ENCODE measurements at regions not wholly inside any gene's neighbourhood (a gene's known extent, or its start where the extent isn't known, plus 50 kb on each side); places are given as distances from the start of the nearest gene placed in this dataset.
"Not testable (repeated sequence)": the region's sequence is repeated elsewhere in the genome, so short reads cannot be mapped to it uniquely, and the experiment has no call there.

DNA sequence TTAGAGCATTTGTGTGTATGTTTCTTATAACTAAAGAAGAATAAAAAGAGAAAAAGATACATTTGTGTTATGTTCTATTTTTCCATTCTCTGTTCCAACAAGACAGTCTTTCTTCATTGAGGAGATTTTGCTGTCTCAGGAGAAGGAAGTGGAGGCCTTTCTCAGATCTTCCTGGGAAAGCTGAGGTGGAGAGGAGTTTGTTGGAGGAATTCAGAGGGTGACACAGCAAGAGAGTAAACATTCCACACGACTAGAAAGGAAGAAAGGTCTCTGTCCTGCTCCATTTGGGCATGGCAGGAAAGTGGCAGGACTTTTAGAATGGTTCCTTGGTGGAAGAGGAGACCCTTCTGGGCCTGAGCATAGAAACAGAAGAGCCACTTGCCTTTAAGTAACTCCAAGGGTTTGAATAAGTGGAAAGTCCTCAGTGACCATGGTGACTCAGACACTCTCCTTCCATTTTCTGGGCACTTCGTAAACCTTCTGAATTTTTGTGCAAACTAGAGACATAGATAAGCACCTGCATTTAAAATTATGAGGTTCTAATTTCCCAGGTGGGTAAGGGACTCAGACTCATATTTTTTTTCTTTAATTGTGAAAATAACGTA is 52.3 kb upstream of the COL5A2 start:
- DNase-seq, result no peak

DNA sequence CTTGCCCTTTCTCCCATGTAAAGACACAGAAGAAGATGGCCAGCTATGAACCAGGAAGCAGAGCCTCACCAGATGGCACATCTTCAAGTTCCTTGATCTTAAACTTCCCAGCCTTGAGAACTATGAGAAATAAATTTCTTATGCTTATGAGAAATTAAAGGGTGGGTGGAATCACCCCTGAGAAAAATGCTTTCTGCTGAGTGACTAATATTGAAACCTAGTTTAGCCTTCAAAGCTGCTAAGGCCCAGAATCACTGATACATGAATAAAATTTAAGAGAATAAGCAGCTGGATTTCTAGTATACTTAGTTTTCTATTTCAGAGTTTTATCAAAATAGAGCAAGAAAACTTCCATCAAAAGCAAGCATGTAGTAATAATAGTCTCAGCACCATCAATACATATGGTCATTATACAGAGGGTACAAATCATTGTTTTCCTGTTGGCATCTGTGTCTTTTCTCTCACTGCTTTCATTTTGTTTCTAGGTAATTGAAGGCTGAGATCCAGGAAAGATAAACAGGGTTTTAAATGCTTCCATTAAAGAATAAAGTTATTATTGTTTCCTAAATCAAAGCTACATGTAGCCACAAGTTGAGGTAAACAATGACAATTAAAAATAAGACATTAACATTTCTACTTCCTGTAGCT is 53.3 kb upstream of the COL5A2 start:
- DNase-seq, result no peak

DNA sequence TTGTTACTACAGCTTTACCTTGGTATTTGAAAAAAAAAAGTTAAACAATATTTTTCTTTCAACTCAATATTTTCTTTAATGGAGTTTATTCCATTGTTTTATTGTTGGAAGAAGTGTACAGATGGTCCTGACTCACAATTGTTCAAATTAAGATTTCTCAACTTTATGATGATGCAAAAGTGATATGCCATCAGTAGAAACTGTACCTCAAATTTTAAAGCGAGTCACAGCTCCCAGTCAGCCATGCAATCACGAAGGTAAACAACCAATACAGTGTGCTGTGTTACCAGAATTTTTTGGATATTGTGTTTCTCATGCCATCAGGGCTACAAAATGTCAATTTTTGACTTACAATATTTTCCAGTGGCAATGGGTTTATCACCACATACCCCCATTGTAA is 54.0 kb upstream of the COL5A2 start:
- no peak for DNase-seq

DNA sequence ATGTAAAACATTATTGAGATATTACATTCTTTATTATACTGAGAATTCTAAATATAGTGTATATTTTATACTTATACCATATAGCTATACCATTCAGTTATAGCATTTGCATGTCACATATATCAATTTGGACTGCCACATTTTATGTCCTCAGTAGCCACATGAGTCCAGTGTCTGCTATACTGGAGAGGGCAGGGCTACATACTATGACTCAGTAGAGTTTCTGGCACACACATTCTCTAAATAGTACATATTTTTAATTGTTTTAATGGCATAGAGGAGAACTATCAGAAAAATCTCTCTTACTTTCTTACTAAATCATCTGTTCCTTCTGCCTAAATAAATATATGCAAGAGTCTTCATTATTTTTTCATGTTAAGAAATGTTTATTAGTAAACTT is 55.4 kb upstream of the COL5A2 start:
- no peak for DNase-seq

DNA sequence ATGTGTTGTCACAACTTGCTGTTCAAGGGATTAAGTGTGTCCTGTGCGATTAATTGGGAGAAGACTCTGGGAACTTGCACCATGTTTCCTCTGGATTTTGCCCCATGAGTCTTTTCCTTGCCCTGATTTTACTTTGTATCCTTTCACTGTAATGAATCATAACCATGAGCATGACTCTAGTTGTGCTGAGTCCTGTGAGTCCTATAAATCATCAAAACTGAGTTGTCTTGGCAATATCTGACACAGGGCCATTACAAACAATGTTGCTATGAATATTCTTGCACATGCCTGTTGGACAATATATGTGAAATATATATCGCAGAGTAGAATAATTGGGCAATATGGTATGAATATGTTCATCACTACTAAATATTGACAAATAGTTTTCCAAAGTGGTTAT is 56.5 kb upstream of the COL5A2 start:
- no peak for DNase-seq

DNA sequence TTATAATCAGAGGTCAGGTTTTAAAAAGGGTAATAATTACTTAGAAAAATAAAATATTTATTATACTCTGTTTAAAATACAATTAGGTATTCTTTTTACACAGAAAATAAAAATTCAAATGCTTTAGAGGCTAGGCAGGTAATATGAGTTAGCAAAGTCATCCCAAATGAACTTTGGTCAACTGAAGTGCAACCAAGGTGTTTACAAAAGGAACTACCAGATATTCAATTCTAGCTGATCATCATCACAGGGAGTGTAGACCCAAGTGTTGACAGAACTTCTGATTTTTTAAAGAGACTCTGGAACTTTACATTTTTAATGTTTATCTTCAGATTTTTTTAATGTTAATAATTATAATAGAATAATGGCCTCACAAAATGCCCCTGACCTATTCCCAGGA is 59.3 kb upstream of the COL5A2 start:
- no peak for DNase-seq

DNA sequence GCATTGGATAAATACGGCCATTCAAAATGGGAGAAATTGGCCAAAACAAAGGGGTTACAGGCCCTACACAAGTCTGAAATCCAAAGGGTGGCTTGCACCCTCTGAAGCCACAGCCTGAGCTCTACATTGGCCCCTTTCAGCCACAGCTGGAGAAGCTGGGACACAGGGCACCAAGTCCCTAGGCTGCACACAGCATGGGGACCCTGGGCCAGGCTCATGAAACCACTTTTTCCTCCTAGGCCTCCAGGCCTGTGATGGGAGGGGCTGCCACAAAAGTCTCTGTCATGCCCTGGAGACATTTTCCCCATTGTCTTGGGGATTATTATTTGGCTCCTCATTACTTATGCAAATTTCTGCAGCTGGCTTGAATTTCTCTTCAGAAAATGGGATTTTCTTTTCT is 64.3 kb upstream of the COL5A2 start:
- DNase-seq, result not testable (repeated sequence)

DNA sequence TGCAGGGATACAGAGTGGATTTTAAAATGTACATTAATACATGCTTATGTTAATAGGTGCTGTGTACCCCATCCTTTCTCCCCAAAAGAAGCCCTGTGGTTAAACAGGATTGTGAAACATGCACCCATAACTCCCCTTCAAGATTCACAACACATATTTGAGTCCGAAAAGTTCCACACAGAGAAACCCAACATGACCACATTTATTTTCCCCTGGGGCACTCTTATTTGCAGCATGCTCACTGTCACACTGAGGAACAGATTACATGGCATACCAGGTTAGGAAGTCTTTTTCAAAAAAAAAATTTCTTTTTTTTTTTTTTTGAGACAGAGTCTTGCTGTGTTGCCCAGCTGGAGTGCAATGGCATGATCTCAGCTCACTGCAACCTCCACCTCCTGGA is 67.7 kb upstream of the COL5A2 start:
- no peak for DNase-seq

DNA sequence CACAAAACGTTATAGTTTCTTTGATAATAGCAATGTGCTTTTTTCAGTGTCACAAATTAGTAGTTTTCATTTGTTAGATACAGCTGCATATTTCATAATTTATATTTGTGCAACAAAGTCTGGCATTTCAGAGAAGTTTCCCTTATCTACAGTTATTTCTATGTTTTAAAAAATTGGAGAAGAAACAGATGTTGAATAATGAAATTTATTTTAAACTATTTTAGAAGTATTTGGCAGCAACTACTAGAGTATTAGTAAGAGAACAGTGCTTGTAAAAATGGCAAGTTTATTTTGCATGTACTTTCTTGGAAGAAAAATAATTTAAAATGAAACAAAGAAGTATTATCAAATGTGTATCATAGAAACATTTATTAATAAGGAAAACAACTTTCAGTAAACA is 68.6 kb upstream of the COL5A2 start:
- DNase-seq, result no peak

DNA sequence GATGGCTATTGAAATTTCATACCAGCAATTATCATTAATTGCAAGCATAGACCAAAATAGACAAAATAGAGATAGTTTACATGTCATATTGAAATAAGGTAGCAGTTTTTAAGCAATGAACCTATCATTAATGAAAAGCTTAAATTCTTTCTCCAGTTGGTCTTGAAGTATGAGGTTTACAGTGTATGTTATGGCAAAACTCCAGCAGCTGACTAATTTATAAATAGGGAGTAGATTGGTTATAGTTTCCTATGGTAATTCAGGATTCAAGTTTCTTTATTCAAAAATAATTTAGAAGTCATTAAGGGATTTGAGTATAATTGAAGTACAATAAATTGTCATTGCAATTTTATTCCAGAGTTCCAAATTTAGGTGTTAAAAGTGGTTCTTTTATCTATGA is 69.6 kb upstream of the COL5A2 start:
- no peak for DNase-seq

DNA sequence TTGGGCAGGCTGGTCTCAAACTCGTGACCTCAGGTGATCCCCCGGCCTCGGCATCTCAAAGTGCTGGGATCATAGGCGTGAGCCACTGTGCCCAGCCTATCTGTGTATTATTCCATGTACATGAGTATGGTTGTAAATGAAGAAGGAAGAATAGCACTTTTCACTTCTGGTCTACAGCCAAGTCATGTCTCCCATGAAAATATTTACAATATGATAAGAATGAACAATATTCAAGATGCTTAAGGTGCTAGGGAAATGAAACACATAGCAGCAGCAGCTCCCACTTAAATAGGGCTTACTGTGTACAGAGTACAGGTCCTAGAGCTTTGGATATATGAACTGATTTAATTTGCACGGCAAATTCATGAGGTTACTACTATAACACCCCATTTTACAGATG is 70.3 kb upstream of the COL5A2 start:
- no peak for DNase-seq

DNA sequence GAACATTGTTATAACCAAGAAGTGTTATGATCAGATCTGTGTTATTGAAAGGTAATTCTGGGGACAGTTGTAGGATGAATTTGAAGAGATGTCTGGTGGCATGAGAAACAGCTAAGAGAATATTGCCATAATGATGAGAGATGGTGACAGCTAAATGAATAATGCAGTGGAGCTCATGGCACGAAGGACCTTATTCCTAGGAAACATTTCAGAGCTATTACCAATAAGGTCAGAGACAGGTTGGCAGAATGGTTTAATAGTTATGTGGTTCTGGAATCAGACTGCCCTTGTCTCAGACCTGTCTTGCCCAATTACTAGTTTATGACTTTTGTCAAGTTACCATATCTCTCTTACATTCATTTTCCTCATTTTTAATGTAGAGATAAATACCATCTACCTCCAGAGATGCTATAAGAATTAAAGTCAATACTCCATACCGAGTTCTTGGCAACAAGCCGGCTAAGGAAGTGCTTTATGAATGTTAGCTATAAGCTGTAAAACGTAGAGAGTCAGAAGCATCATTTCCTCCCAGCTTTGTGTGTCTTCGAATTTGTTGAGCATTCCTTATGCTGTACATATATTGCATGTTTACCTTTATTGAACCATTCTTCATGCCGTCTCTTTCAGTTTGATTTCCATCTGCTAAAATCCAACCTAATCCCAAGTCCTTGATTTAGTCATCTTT is 73.6 kb upstream of the COL5A2 start:
- no peak for DNase-seq

DNA sequence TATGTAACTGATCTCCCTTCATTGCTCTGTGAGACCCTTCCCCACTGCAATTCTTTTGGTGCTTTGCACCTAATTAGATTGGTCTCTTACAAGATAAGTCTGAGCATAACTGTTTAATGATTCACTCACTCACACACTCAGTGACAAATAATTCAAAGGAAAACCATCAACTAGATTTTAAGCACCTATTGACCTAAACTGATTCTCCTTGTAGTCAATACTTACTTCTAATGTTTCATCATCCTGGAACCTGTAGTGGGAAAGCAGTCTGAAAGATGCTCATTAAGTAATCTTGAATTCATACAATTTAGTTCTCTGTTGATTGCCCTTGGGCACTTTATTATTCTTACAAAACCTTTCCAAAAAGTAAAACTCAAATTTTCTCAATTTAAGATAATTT is 74.3 kb upstream of the COL5A2 start:
- DNase-seq, result no peak

DNA sequence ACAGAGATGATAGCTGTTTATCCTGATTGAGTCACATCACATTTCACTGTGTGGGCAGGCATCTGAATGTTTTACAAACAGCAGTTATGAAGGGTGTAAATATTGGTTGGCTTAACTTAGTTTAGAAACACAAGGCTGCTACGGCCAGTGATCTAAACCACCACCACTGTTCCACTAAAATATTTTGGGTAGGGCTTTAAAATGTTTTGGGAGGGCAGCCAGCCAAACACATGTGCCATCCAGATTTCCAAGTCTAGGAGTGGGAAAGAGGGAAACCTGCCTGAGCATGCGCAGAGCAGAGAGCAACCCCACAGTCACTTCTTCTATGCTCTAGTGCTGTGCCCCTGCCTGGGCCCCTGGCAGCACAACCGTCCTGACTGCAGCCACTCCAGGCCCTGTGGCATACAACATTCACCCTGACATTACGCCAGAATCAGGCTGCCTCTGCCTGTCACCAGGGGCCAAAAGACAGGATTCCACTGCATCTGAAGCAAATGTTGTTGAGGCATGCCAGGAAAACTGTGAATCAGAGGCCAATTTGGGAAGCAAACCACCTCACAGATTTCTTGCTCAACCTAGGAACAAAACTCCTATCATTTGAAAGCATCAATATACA is 74.8 kb upstream of the COL5A2 start:
- DNase-seq, result no peak

DNA sequence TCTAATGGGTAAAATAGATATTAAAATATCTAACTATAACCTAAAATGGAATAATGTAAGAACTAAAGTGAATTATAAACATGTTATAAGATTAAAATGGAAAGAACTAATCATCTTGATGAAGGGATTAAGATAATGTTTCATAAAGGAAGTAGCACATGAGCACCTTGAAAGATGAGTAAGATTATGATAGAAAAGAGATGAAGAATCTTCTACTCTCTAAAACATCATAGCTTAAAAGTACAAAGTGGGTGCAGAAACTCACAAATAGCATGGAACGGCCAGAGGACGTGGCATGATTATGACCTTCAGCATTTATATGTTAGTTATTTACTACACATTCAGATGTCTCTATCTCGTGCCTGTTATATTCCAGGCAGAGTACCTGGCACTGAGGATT is 76.2 kb upstream of the COL5A2 start:
- DNase-seq, result no peak

DNA sequence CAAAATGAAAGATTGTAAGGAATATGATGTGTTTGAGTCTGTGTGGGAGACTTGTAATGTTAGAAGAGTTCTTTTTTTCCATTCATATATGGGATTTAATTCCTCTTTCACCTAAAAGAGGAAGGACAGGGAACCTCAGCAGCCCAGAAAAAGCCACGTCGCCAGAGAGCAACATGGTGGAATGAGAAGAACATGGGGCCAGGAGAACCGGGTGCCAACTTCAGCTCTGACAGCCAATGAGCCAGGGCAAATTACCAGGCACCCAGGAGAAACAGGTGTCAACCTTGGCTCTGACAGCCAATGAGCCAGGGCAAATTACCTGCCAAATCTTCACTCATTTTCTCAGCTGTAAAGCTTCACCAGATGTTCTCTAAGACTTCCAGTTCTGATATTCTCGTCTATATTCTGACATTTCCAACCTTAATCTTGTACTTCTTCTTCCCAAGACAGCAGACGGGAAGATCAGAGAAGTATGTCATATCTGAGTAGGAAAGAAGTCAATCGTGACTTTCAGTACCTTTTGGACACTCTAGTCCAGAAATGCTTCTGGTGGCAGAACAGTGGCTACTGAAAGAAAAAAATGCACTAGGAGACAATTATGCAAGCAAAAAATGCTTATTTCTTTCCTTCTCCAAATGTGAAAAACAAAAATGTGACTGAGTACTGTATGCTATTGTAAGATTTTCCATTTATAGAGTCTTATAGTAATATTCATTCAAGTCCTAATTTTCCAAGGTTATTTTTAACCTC is 79.2 kb upstream of the COL5A2 start:
- no peak for DNase-seq

DNA sequence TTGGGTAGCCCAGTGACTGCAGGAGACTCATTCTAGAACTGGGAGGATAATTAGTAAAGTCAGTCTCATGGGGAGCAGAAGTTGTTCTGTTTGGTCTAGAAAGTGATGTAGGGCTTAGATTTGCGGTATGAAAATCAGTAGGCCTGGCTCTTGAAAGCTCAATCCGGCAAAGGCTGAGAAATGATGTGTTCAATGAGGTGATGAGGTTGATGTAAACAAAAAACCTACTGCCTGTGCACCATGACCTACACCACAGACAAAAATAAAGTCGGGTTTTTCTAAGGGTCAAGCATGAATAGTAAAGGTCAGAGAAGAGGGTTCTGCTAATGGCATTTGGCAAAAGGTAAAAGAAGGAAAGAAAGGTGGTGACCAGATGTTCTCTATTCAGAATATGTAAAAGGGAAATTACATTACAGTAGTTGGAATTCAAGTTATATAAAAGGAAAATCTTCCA is 80.8 kb upstream of the COL5A2 start:
- no peak for DNase-seq

DNA sequence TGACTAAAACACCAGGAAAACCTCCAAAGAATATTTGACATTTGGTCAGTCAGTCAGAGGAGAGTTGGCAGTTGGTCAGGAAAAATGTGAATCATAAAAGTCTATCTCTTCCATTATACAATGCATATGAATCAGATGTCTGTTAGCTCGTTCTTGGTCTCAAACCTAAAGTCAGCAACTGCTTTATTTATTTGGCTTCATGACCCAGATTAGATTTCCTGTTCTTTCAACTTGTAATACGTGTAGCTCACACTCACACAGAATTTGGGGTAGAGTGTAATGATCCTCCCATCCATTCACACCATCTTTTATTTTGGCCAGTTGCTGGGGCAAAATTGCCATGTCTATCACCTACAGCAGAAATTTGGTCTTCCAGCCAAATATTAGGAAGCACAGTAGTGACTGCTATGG is 81.9 kb upstream of the COL5A2 start:
- DNase-seq, result no peak

DNA sequence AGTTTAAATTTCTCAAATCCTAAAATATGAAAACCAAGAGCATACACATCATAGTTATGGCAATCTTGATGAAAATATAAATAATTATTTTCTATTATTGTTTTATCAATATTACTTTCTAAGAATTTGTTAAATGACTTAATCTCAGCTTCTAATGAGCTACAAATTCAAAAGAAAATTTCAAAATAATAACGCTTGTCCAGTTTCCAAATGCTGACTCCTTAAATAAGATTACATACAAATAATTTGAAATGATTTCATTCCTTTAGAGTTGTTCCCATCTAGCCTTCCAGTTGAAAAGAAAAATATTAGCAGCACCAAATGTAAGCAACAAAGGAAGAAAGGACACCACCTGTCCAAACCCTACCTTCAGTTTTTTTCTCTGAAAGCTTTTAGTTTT is 82.4 kb upstream of the COL5A2 start:
- no peak for DNase-seq

DNA sequence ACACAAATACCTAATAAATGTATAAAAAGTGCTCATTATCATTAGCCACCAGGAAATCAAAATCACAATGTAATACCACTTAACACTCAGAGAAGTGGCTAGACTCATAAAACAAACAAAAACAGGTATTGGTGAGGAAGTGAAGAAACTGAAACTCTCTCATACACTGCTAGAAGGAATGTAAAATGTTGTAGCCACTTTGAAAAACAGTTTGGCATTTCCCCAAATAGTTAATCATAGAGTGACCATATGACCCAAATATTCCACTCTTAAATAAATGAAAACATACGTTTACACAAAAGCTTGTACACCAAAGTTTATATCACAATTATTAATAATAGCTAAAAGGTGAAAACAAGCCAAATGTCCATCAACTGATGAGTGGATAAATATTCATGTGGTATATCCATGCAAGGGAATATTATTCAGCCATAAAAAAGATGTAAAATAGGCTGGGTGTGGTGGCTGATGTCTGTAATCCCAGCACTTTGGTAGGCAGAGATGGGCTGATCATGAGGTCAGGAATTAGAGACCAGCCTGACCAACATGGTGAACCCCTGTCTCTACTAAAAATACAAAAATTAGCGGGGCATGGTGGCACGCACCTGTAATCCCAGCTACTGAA is 86.2 kb upstream of the COL5A2 start:
- no peak for DNase-seq

DNA sequence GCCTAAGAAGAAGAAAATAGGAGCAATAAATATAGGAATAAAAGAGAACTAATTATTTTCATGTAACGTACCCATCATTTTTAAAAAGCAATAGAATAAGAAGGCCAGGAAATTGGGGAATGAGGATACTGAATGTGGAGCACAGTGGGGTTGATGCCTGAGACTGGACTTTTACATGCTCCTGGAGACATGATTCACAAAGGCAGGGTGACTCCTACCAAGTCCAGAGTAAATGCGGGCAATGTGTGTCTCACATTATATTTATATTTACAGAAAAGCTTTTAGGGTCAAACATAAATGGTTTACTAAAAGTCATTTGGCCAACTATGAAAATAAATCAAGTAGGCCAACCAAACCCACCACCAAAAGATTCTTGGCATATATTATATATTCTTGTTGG is 87.9 kb upstream of the COL5A2 start:
- DNase-seq, result no peak

DNA sequence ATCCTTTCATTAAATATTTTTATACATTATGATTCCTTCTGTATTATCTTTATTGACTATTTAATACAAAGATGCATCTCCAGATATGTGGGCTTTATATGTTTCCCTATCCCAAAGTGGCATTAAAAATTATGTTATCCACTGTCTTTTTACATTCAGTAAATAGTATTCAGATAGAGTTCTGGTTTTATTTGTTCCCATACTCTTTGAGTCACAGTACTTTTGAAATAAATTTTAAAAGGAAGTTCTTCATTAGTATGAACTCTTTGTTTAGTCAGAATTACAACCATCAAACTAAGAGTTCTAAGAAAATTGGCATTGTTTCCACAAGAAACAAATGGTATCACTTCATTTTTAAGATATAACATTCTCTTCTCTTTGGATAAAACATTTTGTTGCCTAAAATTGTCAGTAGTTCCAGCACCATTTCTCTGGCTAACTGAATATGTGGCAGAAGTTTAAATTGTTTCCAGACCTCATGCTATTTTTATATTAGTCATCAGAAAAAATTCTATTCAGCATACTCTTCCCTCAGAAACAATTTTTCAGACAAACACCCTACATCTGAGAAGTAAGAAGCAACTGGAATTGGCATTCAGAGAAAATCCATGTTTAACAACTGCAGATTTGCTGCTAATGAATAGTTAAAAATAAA is 88.5 kb upstream of the COL5A2 start:
- DNase-seq, result no peak
